GM12878 (cell line): ENCODE measurements at regions not wholly inside any gene's neighbourhood (a gene's known extent, or its start where the extent isn't known, plus 50 kb on each side); places are given as distances from the start of the nearest gene placed in this dataset.
"Not testable (repeated sequence)": the region's sequence is repeated elsewhere in the genome, so short reads cannot be mapped to it uniquely, and the experiment has no call there.

Experiments used
- ATAC-seq: fragments of 200-7000 bp; cut with Tn5 transposase; 3 replicates; pipeline ENCODE4 v1.9.1; 2020; ENCODE audit warnings: mild to moderate bottlenecking, moderate library complexity
- BruUV-seq: library from RNA; stranded (reverse); fragments of 400-500 nt; replicated peaks from 2 replicates; lab custom pipeline; 2021; lab: Mats Ljungman, UMichigan
- CTCF ChIA-PET: fragments of 300-600 bp; sonication (Branson Sonifier 250); formaldehyde crosslinking; extraction: SDS; loops from one replicate; lab custom pipeline; 2021; ENCODE audit warnings: inconsistent platforms; lab: Yijun Ruan, JAX
- POLR2A ChIA-PET: fragments of 350-600 bp; formaldehyde crosslinking; extraction: SDS; loops from one replicate; lab custom pipeline; 2021; ENCODE audit warnings: inconsistent platforms; lab: Charles Lee
- RAD21 ChIA-PET: fragments of 300-600 bp; sonication (Branson Sonifier 250); formaldehyde crosslinking; loops from one replicate; lab custom pipeline; 2023; ENCODE audit warnings: antibody characterized with exemption; ENCODE audit not compliant: unreplicated experiment; lab: Charles Lee
- SMC1A ChIA-PET: fragments of 300-600 bp; sonication (Branson Sonifier 250); formaldehyde crosslinking; loops from one replicate; lab custom pipeline; 2023; ENCODE audit not compliant: unreplicated experiment, uncharacterized antibody; lab: Charles Lee
- DNase-seq: peaks from one replicate; pipeline ENCODE4 v3.0.0-alpha.2; 2011; ENCODE audit warnings: low read depth, low spot score
- FAIRE-seq: peaks from 3 replicates; lab custom pipeline; 2011; peaks lifted over from hg19 to GRCh38; lab: Jason Lieb, UNC
- H2AFZ ChIP-seq: 2 replicates; pipeline ENCODE4 v1.6.0; 2011; ENCODE audit warnings: low read depth, low read length, control low read depth; ENCODE audit not compliant: control insufficient read depth
- H3K27ac ChIP-seq: 2 replicates; pipeline ENCODE4 v1.5.1; 2011; ENCODE audit warnings: control low read depth; ENCODE audit not compliant: control insufficient read depth, insufficient read depth
- H3K27me3 ChIP-seq, 2 experiments: replicated peaks in 1 of 2; 2 replicates each; pipeline versions ENCODE4 v1.6.0 to v1.6.1; 2011; ENCODE audit warnings: low read length in 1 of 2; ENCODE audit not compliant: control insufficient read depth in 2 of 2, insufficient read depth in 2 of 2
- H3K36me3 ChIP-seq, 2 experiments: 2 replicates each; pipeline ENCODE4 v1.5.1; 2011; ENCODE audit warnings: low read length in 1 of 2; ENCODE audit not compliant: control insufficient read depth in 2 of 2, insufficient read depth in 2 of 2
- H3K4me1 ChIP-seq: 2 replicates; pipeline ENCODE4 v1.6.1; 2011; ENCODE audit warnings: mild to moderate bottlenecking, low read length, moderate library complexity, mixed read lengths; ENCODE audit not compliant: control insufficient read depth, insufficient read depth
- H3K4me2 ChIP-seq: 2 replicates; pipeline ENCODE4 v1.6.0; 2011; ENCODE audit warnings: control low read depth; ENCODE audit not compliant: control insufficient read depth, insufficient read depth
- H3K4me3 ChIP-seq: fragments of 200-600 bp; sonication (generic); 2 replicates; pipeline ENCODE4 v1.5.1; 2016
- H3K79me2 ChIP-seq: 2 replicates; pipeline ENCODE4 v1.6.0; 2011; ENCODE audit warnings: low read length; ENCODE audit not compliant: control insufficient read depth, insufficient read depth
- H3K9ac ChIP-seq: 2 replicates; pipeline ENCODE4 v1.8.0; 2011; ENCODE audit warnings: low read length, control low read depth, mixed read lengths; ENCODE audit not compliant: control insufficient read depth, insufficient read depth
- H3K9me3 ChIP-seq: replicated peaks from 3 replicates; pipeline ENCODE4 v1.5.1; 2011; ENCODE audit warnings: mild to moderate bottlenecking, low read length; ENCODE audit not compliant: control insufficient read depth, insufficient read depth
- H4K20me1 ChIP-seq: 2 replicates; pipeline ENCODE4 v1.6.0; 2011; ENCODE audit not compliant: control insufficient read depth, insufficient read depth
- WGBS: methylation state at CpG from one replicate; pipeline ENCODE4 v1.1.6; 2016; ENCODE audit warnings: low lambda C conversion rate; ENCODE audit not compliant: insufficient replicate concordance, insufficient coverage; ENCODE audit errors: missing lambda C conversion rate; 5-methylcytosine and 5-hydroxymethylcytosine counted together
- in situ Hi-C: fragments of 300-500 bp; cut with MboI; formaldehyde crosslinking; loops from 9 replicates; pipeline ENCODE4 v1.14.3; 2018; ENCODE audit warnings: mixed read lengths
- intact Hi-C: fragments of 100-400 bp; cut with micrococcal nuclease; formaldehyde crosslinking; loops from one replicate; pipeline ENCODE4 v1.14.2; 2022; ENCODE audit not compliant: unreplicated experiment

DNA sequence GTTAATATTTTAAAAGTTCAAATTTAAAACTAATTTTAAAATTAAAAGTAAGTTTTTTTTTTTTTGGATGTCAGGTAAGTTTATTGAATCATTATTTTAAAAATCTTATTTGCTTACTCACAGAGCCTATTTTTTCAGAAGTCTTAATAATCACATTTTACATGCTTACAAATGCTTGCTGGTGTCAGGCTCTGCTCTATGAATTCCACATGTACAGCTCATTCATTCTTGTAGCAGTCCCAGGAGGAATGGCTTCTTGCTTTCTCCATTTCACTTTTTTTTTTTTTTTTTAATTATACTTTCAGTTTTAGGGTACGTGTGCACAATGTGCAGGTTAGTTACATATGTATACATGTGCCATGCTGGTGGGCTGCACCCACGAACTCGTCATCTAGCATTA lies 368.1 kb downstream of the HS3ST1 start:
- RAD21 ChIA-PET, H3K27me3 ChIP-seq, FAIRE-seq, BruUV-seq, H3K27ac ChIP-seq, H3K79me2 ChIP-seq, H3K9ac ChIP-seq, intact Hi-C loops, DNase-seq, CTCF ChIA-PET, in situ Hi-C loops, ATAC-seq, H3K9me3 ChIP-seq, H4K20me1 ChIP-seq, H3K4me3 ChIP-seq, H2AFZ ChIP-seq, H3K36me3 ChIP-seq, H3K4me1 ChIP-seq, H3K4me2 ChIP-seq, POLR2A ChIA-PET: not testable (repeated sequence)
- WGBS = no CpG with 5 or more reads among the region's 3 CpGs
- SMC1A ChIA-PET = interaction anchor here (0.6 kb wide), 1 partner anchor 38 kb away, joined by 3 read pairs; no protein-coding TSS in a partner anchor

- POLR2A ChIA-PET, FAIRE-seq, H3K9ac ChIP-seq, intact Hi-C loops, DNase-seq, H3K27me3 ChIP-seq, in situ Hi-C loops, H2AFZ ChIP-seq, H3K36me3 ChIP-seq, H3K4me3 ChIP-seq, H3K79me2 ChIP-seq, RAD21 ChIA-PET, H4K20me1 ChIP-seq, H3K27ac ChIP-seq, H3K9me3 ChIP-seq, H3K4me1 ChIP-seq, BruUV-seq, ATAC-seq, H3K4me2 ChIP-seq: not testable (repeated sequence)
- ChIA-PET SMC1A (interaction anchor here (0.7 to 1.0 kb wide), 2 partner anchors 11 to 17 kb away, joined by 3 read pairs; no protein-coding TSS in a partner anchor), CTCF (interaction anchor here (1.0 kb wide), 1 partner anchor 553 kb away, joined by 3 read pairs; no protein-coding TSS in a partner anchor)
- WGBS = 78% methylated on average over 7 of the region's 7 CpGs
These were observed 370.4 kb upstream of the CLNK start for GRCh38 chr4:11054937-11055336.
